ENCODE measurements at regions not wholly inside any gene's neighbourhood (a gene's known extent, or its start where the extent isn't known, plus 50 kb on each side); places are given as distances from the start of the nearest gene placed in this dataset.
"Not testable (repeated sequence)": the region's sequence is repeated elsewhere in the genome, so short reads cannot be mapped to it uniquely, and the experiment has no call there.

- Histone ChIP-seq H3K4me3 (ENCODE audit: low read length) (no peak overlapping the region), H3K27me3 (ENCODE audit: insufficient read depth, low read length, poor library complexity, severe bottlenecking) (no peaks in the 10 kb centered on the region), H3K9me3 (ENCODE audit: low read length) (no peaks in the 10 kb centered on the region), H3K27ac (ENCODE audit: low read depth, low read length) (no peak overlapping the region), H3K36me3 (ENCODE audit: insufficient read depth, low read length) (no peaks in the 10 kb centered on the region), H3K4me1 (ENCODE audit: insufficient read depth, low read length) (no peaks in the 10 kb centered on the region)
- Mint-ChIP-seq H3K36me3 (no peaks in the 10 kb centered on the region), H3K27ac (no peak overlapping the region), H3K4me1 (no peaks in the 10 kb centered on the region), H3K9me3 (peaks cover 2 to 25% (median 7%) of the 10 kb centered on the region in 5 donors), H3K27me3 (no peaks in the 10 kb centered on the region), H3K4me3 (no peak overlapping the region)
- DNase-seq, result no peak
- CTCF ChIA-PET, result no interaction called here
- POLR2A ChIA-PET, result no interaction called here
Measured at GRCh38 chr13:56528040-56528790, 612.5 kb upstream of the PRR20A start.

GRCh38 chr13:56530096-56530495 lies 610.6 kb upstream of the PRR20A start:
- Mint-ChIP-seq H3K4me1 (no peaks in the 10 kb centered on the region), H3K4me3 (no peak overlapping the region)
- POLR2A ChIA-PET, result no interaction called here

GRCh38 chr13:56547921-56548320 lies 592.8 kb upstream of the PRR20A start:
- H3K4me1 Mint-ChIP-seq; DNase-seq; H3K27me3 Mint-ChIP-seq; H3K36me3 Mint-ChIP-seq; H3K4me1 ChIP-seq (ENCODE audit: insufficient read depth, low read length); H3K9me3 ChIP-seq (ENCODE audit: low read length); H3K27me3 ChIP-seq (ENCODE audit: insufficient read depth, low read length, poor library complexity, severe bottlenecking); H3K36me3 ChIP-seq (ENCODE audit: insufficient read depth, low read length); H3K27ac Mint-ChIP-seq; H3K4me3 Mint-ChIP-seq; POLR2A ChIA-PET; H3K27ac ChIP-seq (ENCODE audit: low read depth, low read length); CTCF ChIA-PET; H3K4me3 ChIP-seq (ENCODE audit: low read length): not testable (repeated sequence)
- H3K9me3 Mint-ChIP-seq, result peaks cover 0 to 30% (median 7%) of the 10 kb centered on the region in 5 donors

More at GRCh38 chr13:56530096-56530495, 610.6 kb upstream of the PRR20A start:
- H3K27ac Mint-ChIP-seq, result no peak overlapping the region
- Histone ChIP-seq H3K36me3 (ENCODE audit: insufficient read depth, low read length) (no peaks in the 10 kb centered on the region), H3K4me1 (ENCODE audit: insufficient read depth, low read length) (no peaks in the 10 kb centered on the region), H3K27ac (ENCODE audit: low read depth, low read length) (no peak overlapping the region), H3K9me3 (ENCODE audit: low read length) (no peaks in the 10 kb centered on the region), H3K27me3 (ENCODE audit: insufficient read depth, low read length, poor library complexity, severe bottlenecking) (no peaks in the 10 kb centered on the region), H3K4me3 (ENCODE audit: low read length) (no peak overlapping the region)
- CTCF ChIA-PET, result no interaction called here
- H3K36me3 Mint-ChIP-seq, result no peaks in the 10 kb centered on the region
- peaks cover 1 to 18% (median 7%) of the 10 kb centered on the region in 5 donors for H3K9me3 Mint-ChIP-seq
- no peak for DNase-seq
- H3K27me3 Mint-ChIP-seq, result no peaks in the 10 kb centered on the region

GRCh38 chr13:56558698-56559320 lies 581.9 kb upstream of the PRR20A start:
- Histone ChIP-seq H3K9me3 (ENCODE audit: low read length) (no peaks in the 10 kb centered on the region), H3K27me3 (ENCODE audit: insufficient read depth, low read length, poor library complexity, severe bottlenecking) (no peaks in the 10 kb centered on the region), H3K27ac (ENCODE audit: low read depth, low read length) (no peak overlapping the region), H3K4me3 (ENCODE audit: low read length) (no peak overlapping the region), H3K36me3 (ENCODE audit: insufficient read depth, low read length) (no peaks in the 10 kb centered on the region), H3K4me1 (ENCODE audit: insufficient read depth, low read length) (no peaks in the 10 kb centered on the region)
- POLR2A ChIA-PET, result no interaction called here
- Mint-ChIP-seq H3K9me3 (peaks cover 5 to 31% (median 15%) of the 10 kb centered on the region in 5 donors), H3K27me3 (no peaks in the 10 kb centered on the region), H3K4me1 (no peaks in the 10 kb centered on the region), H3K27ac (no peak overlapping the region), H3K36me3 (no peaks in the 10 kb centered on the region), H3K4me3 (no peak overlapping the region)
- CTCF ChIA-PET, result no interaction called here
- no peak for DNase-seq

GRCh38 chr13:56561327-56561726 lies 579.4 kb upstream of the PRR20A start:
- Histone ChIP-seq H3K27ac (ENCODE audit: low read depth, low read length) (no peak overlapping the region), H3K27me3 (ENCODE audit: insufficient read depth, low read length, poor library complexity, severe bottlenecking) (no peaks in the 10 kb centered on the region), H3K4me3 (ENCODE audit: low read length) (no peak overlapping the region), H3K9me3 (ENCODE audit: low read length) (no peaks in the 10 kb centered on the region), H3K36me3 (ENCODE audit: insufficient read depth, low read length) (no peaks in the 10 kb centered on the region), H3K4me1 (ENCODE audit: insufficient read depth, low read length) (no peaks in the 10 kb centered on the region)
- ChIA-PET POLR2A (no interaction called here), CTCF (no interaction called here)
- H3K9me3 Mint-ChIP-seq, result peaks cover 8 to 35% (median 15%) of the 10 kb centered on the region in 5 donors
- no peak overlapping the region for H3K4me3 Mint-ChIP-seq
- H3K4me1 Mint-ChIP-seq, result no peaks in the 10 kb centered on the region
- H3K36me3 Mint-ChIP-seq, result no peaks in the 10 kb centered on the region
- H3K27ac Mint-ChIP-seq, result no peak overlapping the region
- H3K27me3 Mint-ChIP-seq, result no peaks in the 10 kb centered on the region
- no peak for DNase-seq

- Histone ChIP-seq H3K9me3 (ENCODE audit: low read length) (no peaks in the 10 kb centered on the region), H3K4me1 (ENCODE audit: insufficient read depth, low read length) (no peaks in the 10 kb centered on the region), H3K36me3 (ENCODE audit: insufficient read depth, low read length) (no peaks in the 10 kb centered on the region), H3K4me3 (ENCODE audit: low read length) (no peak overlapping the region), H3K27ac (ENCODE audit: low read depth, low read length) (no peak overlapping the region), H3K27me3 (ENCODE audit: insufficient read depth, low read length, poor library complexity, severe bottlenecking) (no peaks in the 10 kb centered on the region)
- DNase-seq, result no peak
- no peak overlapping the region for H3K27ac Mint-ChIP-seq
- no peaks in the 10 kb centered on the region for H3K36me3 Mint-ChIP-seq
- no peaks in the 10 kb centered on the region for H3K27me3 Mint-ChIP-seq
- CTCF ChIA-PET, result no interaction called here
- H3K9me3 Mint-ChIP-seq, result peaks cover 3 to 32% (median 9%) of the 10 kb centered on the region in 5 donors
- no peak overlapping the region for H3K4me3 Mint-ChIP-seq
- H3K4me1 Mint-ChIP-seq, result no peaks in the 10 kb centered on the region
- POLR2A ChIA-PET, result no interaction called here
Measured at GRCh38 chr13:56563663-56564062, 577.1 kb upstream of the PRR20A start.

- no peaks in the 10 kb centered on the region for H3K27me3 Mint-ChIP-seq
- ChIA-PET CTCF (no interaction called here), POLR2A (no interaction called here)
- H3K27ac ChIP-seq (ENCODE audit: low read depth, low read length), result no peak overlapping the region
- H3K4me3 Mint-ChIP-seq, result no peak overlapping the region
- H3K36me3 Mint-ChIP-seq, result no peaks in the 10 kb centered on the region
- H3K27me3 ChIP-seq (ENCODE audit: insufficient read depth, low read length, poor library complexity, severe bottlenecking), result no peaks in the 10 kb centered on the region
- H3K36me3 ChIP-seq (ENCODE audit: insufficient read depth, low read length), result no peaks in the 10 kb centered on the region
- H3K9me3 Mint-ChIP-seq, result peaks cover 3 to 29% (median 20%) of the 10 kb centered on the region in 5 donors
- H3K4me1 Mint-ChIP-seq, result no peaks in the 10 kb centered on the region
- DNase-seq, result no peak
- no peak overlapping the region for H3K27ac Mint-ChIP-seq
- no peaks in the 10 kb centered on the region for H3K4me1 ChIP-seq (ENCODE audit: insufficient read depth, low read length)
- H3K4me3 ChIP-seq (ENCODE audit: low read length), result no peak overlapping the region
- H3K9me3 ChIP-seq (ENCODE audit: low read length), result no peaks in the 10 kb centered on the region
Measured at GRCh38 chr13:56586976-56587375, 553.7 kb upstream of the PRR20A start.

GRCh38 chr13:56615572-56615971 lies 525.1 kb upstream of the PRR20A start:
- peaks cover 2 to 13% (median 4%) of the 10 kb centered on the region in 5 donors for H3K9me3 Mint-ChIP-seq
- no peak overlapping the region for H3K27ac Mint-ChIP-seq
- Histone ChIP-seq H3K27ac (ENCODE audit: low read depth, low read length) (no peak overlapping the region), H3K36me3 (ENCODE audit: insufficient read depth, low read length) (no peaks in the 10 kb centered on the region), H3K4me3 (ENCODE audit: low read length) (no peak overlapping the region), H3K27me3 (ENCODE audit: insufficient read depth, low read length, poor library complexity, severe bottlenecking) (no peaks in the 10 kb centered on the region), H3K4me1 (ENCODE audit: insufficient read depth, low read length) (no peaks in the 10 kb centered on the region), H3K9me3 (ENCODE audit: low read length) (no peaks in the 10 kb centered on the region)
- H3K4me1 Mint-ChIP-seq, result no peaks in the 10 kb centered on the region
- no peak for DNase-seq
- CTCF ChIA-PET, result no interaction called here
- H3K4me3 Mint-ChIP-seq, result no peak overlapping the region
- no peaks in the 10 kb centered on the region for H3K27me3 Mint-ChIP-seq
- no peaks in the 10 kb centered on the region for H3K36me3 Mint-ChIP-seq
- POLR2A ChIA-PET, result no interaction called here

Data from CD8-positive, alpha-beta memory T cell (primary cell).